ENCODE measurements at regions not wholly inside any gene's neighbourhood (a gene's known extent, or its start where the extent isn't known, plus 50 kb on each side); places are given as distances from the start of the nearest gene placed in this dataset.

DNA sequence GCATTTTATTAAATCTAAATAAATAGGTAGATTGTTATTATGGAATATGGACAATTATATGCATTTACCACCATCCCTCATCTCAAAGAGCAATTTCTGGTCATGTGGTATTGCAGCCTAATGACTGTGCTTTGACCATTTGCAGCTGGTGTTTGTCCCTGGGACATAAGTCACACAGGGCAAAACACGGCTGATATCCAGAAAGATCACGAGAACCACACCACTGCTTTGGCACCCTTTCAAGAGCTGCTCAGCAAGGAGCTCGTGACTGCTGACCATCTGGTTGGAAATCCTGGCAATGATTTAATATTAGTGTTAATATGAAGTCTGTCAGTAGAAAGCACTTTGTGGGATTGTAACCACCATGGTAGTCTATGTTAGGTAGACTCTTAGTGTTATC, 545.0 kb downstream of the GBA3 start:
- Histone ChIP-seq H3K4me3 (ENCODE audit: low read length) (no peak overlapping the region), H3K27ac (ENCODE audit: low read length) (no peak overlapping the region), H4K20me1 (ENCODE audit: insufficient read depth) (no peaks in the 10 kb centered on the region), H2AFZ (ENCODE audit: low read depth, low read length) (no peak overlapping the region), H3K4me2 (ENCODE audit: low read length) (no peak overlapping the region), H3K9me3 (ENCODE audit: low read length) (no peaks in the 10 kb centered on the region), H3K36me3 (ENCODE audit: insufficient read depth, low read length) (no peaks in the 10 kb centered on the region), H3K79me2 (replicated peaks; ENCODE audit: insufficient read depth, low read length) (no peaks in the 10 kb centered on the region), H3K27me3 (ENCODE audit: insufficient read depth, low read depth, low read length) (no peaks in the 10 kb centered on the region), H3K9me2 (ENCODE audit: insufficient read depth, low read length) (no peaks in the 10 kb centered on the region), H3F3A (ENCODE audit: insufficient read depth, low read length, poor library complexity, severe bottlenecking) (no peaks in the 10 kb centered on the region), H3K9ac (ENCODE audit: low read length) (no peak overlapping the region)
- TF ChIP-seq TAF1 (IDR thresholded peaks at IDR 0.05; ENCODE audit: low read depth) (no peak), POLR2AphosphoS5 (IDR thresholded peaks at IDR 0.05) (no peak), MXI1 (conservative IDR thresholded peaks at IDR 0.05; ENCODE audit: poor library complexity, severe bottlenecking) (no peak), EZH2 (IDR thresholded peaks at IDR 0.05; ENCODE audit: borderline replicate concordance, insufficient read depth, low read length, poor library complexity, severe bottlenecking) (no peak), SMC3 (conservative IDR thresholded peaks at IDR 0.05; ENCODE audit: poor library complexity) (no peak), RAD21 (conservative IDR thresholded peaks at IDR 0.05) (no peak), EP300 (conservative IDR thresholded peaks at IDR 0.05; ENCODE audit: poor library complexity, severe bottlenecking) (no peak)
- TF ChIP-seq, protein P1, sequence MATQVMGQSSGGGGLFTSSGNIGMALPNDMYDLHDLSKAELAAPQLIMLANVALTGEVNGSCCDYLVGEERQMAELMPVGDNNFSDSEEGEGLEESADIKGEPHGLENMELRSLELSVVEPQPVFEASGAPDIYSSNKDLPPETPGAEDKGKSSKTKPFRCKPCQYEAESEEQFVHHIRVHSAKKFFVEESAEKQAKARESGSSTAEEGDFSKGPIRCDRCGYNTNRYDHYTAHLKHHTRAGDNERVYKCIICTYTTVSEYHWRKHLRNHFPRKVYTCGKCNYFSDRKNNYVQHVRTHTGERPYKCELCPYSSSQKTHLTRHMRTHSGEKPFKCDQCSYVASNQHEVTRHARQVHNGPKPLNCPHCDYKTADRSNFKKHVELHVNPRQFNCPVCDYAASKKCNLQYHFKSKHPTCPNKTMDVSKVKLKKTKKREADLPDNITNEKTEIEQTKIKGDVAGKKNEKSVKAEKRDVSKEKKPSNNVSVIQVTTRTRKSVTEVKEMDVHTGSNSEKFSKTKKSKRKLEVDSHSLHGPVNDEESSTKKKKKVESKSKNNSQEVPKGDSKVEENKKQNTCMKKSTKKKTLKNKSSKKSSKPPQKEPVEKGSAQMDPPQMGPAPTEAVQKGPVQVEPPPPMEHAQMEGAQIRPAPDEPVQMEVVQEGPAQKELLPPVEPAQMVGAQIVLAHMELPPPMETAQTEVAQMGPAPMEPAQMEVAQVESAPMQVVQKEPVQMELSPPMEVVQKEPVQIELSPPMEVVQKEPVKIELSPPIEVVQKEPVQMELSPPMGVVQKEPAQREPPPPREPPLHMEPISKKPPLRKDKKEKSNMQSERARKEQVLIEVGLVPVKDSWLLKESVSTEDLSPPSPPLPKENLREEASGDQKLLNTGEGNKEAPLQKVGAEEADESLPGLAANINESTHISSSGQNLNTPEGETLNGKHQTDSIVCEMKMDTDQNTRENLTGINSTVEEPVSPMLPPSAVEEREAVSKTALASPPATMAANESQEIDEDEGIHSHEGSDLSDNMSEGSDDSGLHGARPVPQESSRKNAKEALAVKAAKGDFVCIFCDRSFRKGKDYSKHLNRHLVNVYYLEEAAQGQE (IDR thresholded peaks at IDR 0.05; ENCODE audit: borderline replicate concordance), result no peak
- TF ChIP-seq, protein P2, sequence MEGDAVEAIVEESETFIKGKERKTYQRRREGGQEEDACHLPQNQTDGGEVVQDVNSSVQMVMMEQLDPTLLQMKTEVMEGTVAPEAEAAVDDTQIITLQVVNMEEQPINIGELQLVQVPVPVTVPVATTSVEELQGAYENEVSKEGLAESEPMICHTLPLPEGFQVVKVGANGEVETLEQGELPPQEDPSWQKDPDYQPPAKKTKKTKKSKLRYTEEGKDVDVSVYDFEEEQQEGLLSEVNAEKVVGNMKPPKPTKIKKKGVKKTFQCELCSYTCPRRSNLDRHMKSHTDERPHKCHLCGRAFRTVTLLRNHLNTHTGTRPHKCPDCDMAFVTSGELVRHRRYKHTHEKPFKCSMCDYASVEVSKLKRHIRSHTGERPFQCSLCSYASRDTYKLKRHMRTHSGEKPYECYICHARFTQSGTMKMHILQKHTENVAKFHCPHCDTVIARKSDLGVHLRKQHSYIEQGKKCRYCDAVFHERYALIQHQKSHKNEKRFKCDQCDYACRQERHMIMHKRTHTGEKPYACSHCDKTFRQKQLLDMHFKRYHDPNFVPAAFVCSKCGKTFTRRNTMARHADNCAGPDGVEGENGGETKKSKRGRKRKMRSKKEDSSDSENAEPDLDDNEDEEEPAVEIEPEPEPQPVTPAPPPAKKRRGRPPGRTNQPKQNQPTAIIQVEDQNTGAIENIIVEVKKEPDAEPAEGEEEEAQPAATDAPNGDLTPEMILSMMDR (IDR thresholded peaks at IDR 0.05; ENCODE audit: poor library complexity, severe bottlenecking), result no peak

DNA sequence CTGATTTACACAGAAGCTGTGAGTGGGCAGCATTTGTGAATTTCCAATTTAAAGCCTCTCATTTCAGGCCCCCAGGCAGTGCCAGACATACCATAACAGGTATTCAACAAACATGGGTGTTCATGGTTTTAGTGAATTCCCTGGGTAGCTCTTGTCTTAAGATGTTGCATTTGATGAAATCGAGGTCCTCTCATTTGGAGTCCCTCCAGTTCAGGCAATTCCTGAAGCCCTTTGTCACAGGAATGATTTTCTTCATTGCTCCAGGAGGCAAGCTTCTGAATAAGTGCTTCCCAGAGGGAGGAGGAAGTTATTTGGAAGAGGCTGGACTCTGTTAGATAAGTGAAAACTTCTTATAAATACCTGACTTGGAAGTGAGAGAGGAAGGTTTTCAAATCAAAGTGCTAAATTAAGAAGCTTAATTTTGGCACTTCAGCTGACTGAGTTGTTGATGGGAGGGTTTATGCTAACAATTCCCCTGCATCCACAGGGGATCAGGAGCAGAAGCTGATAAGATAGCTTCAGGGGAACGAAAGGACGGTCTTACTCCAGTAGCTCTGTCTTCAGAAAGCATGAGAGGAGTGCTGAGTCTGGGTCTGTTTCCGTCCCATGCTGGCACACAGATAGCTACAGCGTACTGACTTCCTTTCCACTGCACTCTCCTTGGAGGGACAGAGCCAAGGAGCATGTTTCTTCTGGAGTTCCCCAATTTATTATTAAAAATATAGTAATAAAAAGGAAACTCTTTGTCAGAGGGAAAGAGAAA, 543.1 kb downstream of the GBA3 start:
- H3K4me2 ChIP-seq (ENCODE audit: low read length), result no peak overlapping the region
- no peaks in the 10 kb centered on the region for H3K36me3 ChIP-seq (ENCODE audit: insufficient read depth, low read length)
- no peaks in the 10 kb centered on the region for H4K20me1 ChIP-seq (ENCODE audit: insufficient read depth)
- H3F3A ChIP-seq (ENCODE audit: insufficient read depth, low read length, poor library complexity, severe bottlenecking), result no peaks in the 10 kb centered on the region
- TF ChIP-seq RAD21 (conservative IDR thresholded peaks at IDR 0.05) (no peak), MXI1 (conservative IDR thresholded peaks at IDR 0.05; ENCODE audit: poor library complexity, severe bottlenecking) (no peak), EZH2 (IDR thresholded peaks at IDR 0.05; ENCODE audit: borderline replicate concordance, insufficient read depth, low read length, poor library complexity, severe bottlenecking) (no peak), SMC3 (conservative IDR thresholded peaks at IDR 0.05; ENCODE audit: poor library complexity) (no peak), TAF1 (IDR thresholded peaks at IDR 0.05; ENCODE audit: low read depth) (no peak), POLR2AphosphoS5 (IDR thresholded peaks at IDR 0.05) (no peak), EP300 (conservative IDR thresholded peaks at IDR 0.05; ENCODE audit: poor library complexity, severe bottlenecking) (no peak)
- TF ChIP-seq, protein P1 (IDR thresholded peaks at IDR 0.05; ENCODE audit: borderline replicate concordance), result no peak
- TF ChIP-seq, protein P2 (IDR thresholded peaks at IDR 0.05; ENCODE audit: poor library complexity, severe bottlenecking), result no peak
- no peak overlapping the region for H3K4me3 ChIP-seq (ENCODE audit: low read length)
- H3K27ac ChIP-seq (ENCODE audit: low read length), result no peak overlapping the region
- no peaks in the 10 kb centered on the region for H3K27me3 ChIP-seq (ENCODE audit: insufficient read depth, low read depth, low read length)
- H3K9ac ChIP-seq (ENCODE audit: low read length), result no peak overlapping the region
- H3K79me2 ChIP-seq (replicated peaks; ENCODE audit: insufficient read depth, low read length), result no peaks in the 10 kb centered on the region
- H2AFZ ChIP-seq (ENCODE audit: low read depth, low read length), result no peak overlapping the region
- H3K9me3 ChIP-seq (ENCODE audit: low read length), result no peaks in the 10 kb centered on the region
- no peaks in the 10 kb centered on the region for H3K9me2 ChIP-seq (ENCODE audit: insufficient read depth, low read length)

Measured in neural cell (in vitro differentiated cells).